Stimulated activated CD8-positive, alpha-beta memory T cell treated with anti-CD3 and anti-CD28 coated beads, Interleukin-7, amount 100 ng/mL, for 24 hours (primary cell): ENCODE measurements at regions not wholly inside any gene's neighbourhood (a gene's known extent, or its start where the extent isn't known, plus 50 kb on each side); places are given as distances from the start of the nearest gene placed in this dataset.
"Not testable (repeated sequence)": the region's sequence is repeated elsewhere in the genome, so short reads cannot be mapped to it uniquely, and the experiment has no call there.

Experiments used
- DNase-seq: peaks from one replicate; pipeline ENCODE4 v3.0.0-alpha.2; 2020; ENCODE audit warnings: low read depth

DNA sequence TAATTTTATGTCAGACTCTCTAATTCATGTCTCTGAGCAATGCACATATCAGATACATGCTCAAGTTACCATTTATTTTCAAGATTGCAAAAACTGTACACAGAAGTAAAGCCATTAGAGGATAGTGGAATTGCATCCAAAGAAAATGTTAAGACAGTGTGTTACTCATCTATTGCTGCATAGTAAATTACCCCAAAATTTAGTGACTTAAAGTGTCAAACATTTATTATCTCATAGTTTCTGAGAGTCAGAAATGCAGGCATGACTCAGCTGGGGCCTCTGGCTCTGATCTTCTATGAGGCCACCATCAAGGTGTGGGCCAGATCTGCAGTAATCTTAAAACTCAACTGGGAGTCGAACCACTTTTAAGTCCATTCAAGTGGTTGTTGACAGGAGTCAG is 275.2 kb downstream of the QDPR start:
- DNase-seq: no peak

DNA sequence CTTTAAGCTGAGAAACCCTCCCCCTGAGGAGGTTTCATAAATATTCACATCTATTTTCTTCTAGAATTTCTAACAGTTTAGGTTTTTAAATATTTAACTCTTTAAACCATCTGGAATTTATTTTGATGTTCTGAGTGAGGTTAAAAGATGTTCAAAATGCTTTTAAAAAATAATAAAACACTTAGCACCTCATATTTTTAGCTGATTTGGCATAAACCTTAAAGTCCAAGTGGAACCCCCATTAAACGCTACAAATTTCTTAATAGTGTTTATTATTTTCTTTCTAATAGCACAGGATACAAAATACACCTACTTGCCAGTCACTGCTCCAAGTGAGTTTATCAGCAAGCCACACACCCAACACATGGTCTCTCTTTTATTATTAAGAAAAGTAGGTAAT is 277.2 kb downstream of the QDPR start:
- DNase-seq: no peak

- no peak for DNase-seq
Measured at GRCh38 chr4:17232566-17233253, 279.2 kb downstream of the QDPR start.

- DNase-seq: not testable (repeated sequence)
Measured at GRCh38 chr4:17231880-17232475, 279.9 kb downstream of the QDPR start.

- DNase-seq: no peak
Measured at GRCh38 chr4:17230727-17231126, 281.2 kb downstream of the QDPR start.

DNA sequence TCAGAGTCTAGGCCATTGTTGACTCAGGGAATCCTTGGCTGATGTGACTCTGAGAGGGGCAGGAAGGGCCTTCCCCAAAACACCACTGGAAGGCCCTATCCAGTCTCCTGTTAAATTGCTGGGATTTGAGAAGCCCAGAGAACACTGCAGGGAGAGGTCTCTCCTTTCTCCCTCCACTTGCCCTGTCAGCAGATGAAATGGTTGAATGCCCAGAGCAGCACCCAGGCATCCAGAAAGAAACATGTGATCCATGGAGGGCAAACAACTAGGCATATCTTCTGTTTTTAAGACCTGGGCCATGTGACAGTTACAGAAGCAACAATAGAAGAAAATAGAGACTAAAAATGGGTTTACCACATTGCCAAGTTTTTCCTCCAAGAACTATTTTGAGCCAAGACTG is 291.1 kb downstream of the QDPR start:
- no peak for DNase-seq

GRCh38 chr4:17218786-17219185 is 293.1 kb downstream of the QDPR start:
- DNase-seq: no peak

- DNase-seq: no peak
Measured at GRCh38 chr4:17206829-17207801, 304.8 kb downstream of the QDPR start.

- DNase-seq: no peak
Measured at GRCh38 chr4:17204908-17205307, 306.5 kb upstream of the LDB2 start.

- DNase-seq: no peak
Measured at GRCh38 chr4:17203797-17204196, 305.4 kb upstream of the LDB2 start.

DNA sequence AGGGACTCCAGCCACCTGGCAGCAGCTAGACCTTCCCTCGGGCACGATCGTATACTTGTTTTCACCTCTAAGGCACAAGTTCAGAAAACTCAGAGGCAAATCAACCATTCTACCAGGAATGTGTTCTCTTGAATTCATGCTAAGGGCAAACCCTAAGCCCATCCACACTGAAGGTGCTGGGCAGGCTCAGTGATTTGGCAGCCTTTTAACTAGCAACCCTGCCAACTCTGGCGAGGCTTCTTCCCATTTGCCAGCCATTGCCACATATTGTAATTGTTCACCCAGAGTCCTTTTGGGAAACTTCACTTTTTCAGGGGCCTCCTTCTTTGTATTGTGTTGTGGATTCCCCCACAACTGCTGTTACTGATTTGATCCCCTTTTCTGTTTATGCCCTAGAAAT is 298.6 kb upstream of the LDB2 start:
- no peak for DNase-seq

DNA sequence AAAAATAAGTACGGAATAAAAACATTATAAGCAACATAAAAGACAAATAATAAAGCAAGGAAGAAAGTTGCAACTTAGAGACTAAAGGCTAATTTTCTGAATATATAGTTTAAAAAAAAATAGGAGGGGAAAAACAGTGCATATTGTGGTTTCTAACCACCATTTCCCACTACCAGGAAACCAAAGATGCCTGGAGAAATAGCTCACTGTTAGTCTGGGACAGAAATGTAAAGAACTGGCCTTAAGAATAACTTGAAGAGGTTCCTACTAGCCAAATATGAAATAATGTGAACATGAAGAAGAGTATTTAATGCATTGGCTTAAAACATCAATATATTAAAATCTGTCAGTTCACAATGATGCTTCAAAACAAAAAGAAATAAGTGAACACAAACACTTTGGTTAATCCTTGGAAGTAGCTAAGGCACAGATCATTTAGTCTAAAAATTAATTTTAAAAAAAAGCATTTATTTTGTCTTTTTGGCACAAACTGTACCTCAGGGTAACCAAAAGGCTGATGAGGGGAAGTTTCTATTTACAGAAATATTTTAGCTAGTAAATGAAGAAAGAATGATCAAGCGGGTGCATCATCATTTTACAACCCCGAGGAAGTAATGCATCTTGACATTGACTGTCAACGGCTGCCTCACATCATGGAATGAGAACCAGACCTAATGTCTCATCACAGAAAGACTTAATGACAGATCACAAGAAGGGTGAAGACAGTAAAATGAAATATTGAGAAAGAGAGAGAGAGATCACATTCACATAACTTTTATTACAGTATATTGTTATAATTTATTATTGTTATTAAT is 297.2 kb upstream of the LDB2 start:
- DNase-seq: no peak

DNA sequence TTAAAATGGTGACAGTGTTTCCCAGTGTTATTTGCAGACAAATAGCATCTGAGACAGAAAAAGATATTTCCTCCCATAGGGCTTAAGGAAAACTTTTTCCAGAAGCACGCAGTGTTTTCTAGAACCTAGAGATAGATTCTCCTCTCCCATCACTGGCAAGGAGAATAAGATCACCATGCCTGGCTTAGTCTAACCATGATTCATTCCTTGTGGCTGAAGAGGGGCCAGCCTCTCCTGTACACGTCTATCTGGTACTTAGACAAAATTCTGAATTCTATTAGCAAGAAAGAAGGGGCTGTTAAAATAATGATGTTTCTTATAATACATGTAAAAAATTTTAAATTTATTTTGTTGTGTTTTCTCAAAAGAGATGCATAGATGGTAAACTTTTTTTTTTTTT is 296.1 kb upstream of the LDB2 start:
- no peak for DNase-seq

GRCh38 chr4:17189759-17190158 is 291.3 kb upstream of the LDB2 start:
- no peak for DNase-seq

GRCh38 chr4:17189401-17189720 is 290.9 kb upstream of the LDB2 start:
- no peak for DNase-seq

- no peak for DNase-seq
Measured at GRCh38 chr4:17188547-17189400, 290.3 kb upstream of the LDB2 start.

GRCh38 chr4:17188125-17188524 is 289.7 kb upstream of the LDB2 start:
- DNase-seq: no peak

DNA sequence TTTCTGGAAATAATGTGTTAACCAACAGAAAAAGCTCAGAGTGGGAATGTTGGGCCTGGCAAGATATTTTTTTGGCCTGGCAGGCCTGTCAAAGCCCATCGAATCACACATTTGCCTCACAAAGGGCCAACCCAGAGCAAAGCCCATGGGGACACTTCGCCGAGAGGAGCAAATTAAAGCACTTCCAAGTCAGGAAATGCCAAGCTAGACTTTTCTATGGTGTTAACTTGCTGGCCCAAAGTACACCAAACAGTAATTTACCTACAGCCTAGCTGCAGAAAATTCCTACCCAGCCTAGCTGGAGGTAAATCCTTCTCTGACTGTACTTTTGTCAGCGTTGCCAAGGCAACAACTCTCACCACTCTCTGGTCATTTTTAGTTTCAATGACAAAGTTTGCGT is 288.6 kb upstream of the LDB2 start:
- DNase-seq: no peak

DNA sequence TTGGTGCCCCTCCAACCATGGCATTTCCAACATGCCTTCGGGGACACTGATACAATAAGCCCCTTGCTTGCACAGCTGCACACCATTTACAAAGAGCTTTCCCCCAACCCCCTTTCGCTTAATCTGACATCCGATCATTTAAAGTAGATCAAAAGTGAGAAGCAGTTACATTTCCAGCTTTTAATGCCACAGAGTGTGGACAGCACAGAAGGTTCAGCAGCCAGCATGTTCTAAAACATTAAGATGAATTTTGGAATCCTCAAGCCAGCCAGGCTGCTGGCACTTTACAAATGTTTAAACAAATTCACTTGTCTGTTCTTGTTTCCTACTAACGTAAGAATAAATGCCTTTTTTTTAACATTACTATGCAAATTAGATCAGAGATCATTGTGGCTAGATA is 284.4 kb upstream of the LDB2 start:
- DNase-seq: no peak

DNA sequence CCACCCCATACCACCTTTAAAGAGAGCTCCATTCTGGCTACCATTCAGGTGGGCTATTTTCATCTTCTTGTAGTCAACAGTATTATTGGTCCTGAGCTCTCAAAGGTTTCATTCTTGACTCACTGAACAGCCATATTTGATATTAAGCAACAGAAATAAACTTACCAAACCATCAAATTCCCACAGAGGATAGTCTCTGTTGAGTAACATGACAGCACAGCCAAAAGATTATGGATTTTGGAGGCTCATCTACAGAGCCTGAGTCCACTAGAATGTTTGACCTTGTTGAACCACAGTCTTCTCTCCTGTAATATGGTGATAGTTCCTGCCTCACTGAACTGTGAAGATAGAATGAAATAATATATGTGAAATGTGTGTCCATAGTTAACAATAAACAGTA is 276.3 kb upstream of the LDB2 start:
- no peak for DNase-seq

DNA sequence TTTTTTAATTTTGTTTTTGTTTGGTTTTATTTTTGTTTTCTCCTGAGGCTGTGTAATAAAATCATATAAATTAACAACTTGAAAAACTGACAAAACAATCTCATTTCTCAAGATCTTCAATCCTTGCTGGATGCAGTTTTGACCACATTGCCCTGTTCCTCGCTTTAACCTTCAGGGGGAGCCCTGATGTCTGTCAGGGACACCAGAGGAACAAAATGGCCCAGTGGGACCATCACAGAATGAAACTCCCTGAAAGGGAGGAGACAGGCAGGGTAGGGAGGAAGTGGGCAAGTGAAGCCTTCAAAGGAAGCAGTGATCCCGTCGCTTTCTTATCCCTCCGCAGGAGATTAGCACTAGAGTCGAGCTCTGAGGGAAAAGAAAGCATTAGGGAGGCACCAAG is 274.9 kb upstream of the LDB2 start:
- no peak for DNase-seq
